Activated naive CD4-positive, alpha-beta T cell treated with anti-CD3 and anti-CD28 coated beads for 36 hours (primary cell): ENCODE measurements at regions not wholly inside any gene's neighbourhood (a gene's known extent, or its start where the extent isn't known, plus 50 kb on each side); places are given as distances from the start of the nearest gene placed in this dataset.

Experiments
- CTCF ChIA-PET: fragments of 350-600 bp; sonication (Branson Sonifier 250); formaldehyde crosslinking; loops from one replicate; lab custom pipeline; 2021; ENCODE audit warnings: antibody characterized with exemption; lab: Charles Lee
- DNase-seq: peaks from one replicate; pipeline ENCODE4 v3.0.0-alpha.2; 2020
- H3K27ac Mint-ChIP-seq: one replicate; pipeline ENCODE4 v1.8.0; 2021; ENCODE audit warnings: mild to moderate bottlenecking, mixed read lengths
- H3K27me3 Mint-ChIP-seq: one replicate; pipeline ENCODE4 v1.8.0; 2021; ENCODE audit warnings: low read depth, mixed read lengths
- H3K36me3 Mint-ChIP-seq: one replicate; pipeline ENCODE4 v1.8.0; 2021; ENCODE audit warnings: low read depth, mixed read lengths
- H3K4me1 Mint-ChIP-seq: one replicate; pipeline ENCODE4 v1.8.0; 2021; ENCODE audit warnings: low read depth, mixed read lengths
- H3K4me3 Mint-ChIP-seq: one replicate; pipeline ENCODE4 v1.8.0; 2021; ENCODE audit warnings: mild to moderate bottlenecking, moderate library complexity, mixed read lengths
- H3K9me3 Mint-ChIP-seq: one replicate; pipeline ENCODE4 v1.8.0; 2021; ENCODE audit warnings: mixed read lengths
- intact Hi-C: fragments of 100-400 bp; cut with micrococcal nuclease; formaldehyde crosslinking; loops from one replicate; pipeline ENCODE4 v1.15.1; 2023

DNA sequence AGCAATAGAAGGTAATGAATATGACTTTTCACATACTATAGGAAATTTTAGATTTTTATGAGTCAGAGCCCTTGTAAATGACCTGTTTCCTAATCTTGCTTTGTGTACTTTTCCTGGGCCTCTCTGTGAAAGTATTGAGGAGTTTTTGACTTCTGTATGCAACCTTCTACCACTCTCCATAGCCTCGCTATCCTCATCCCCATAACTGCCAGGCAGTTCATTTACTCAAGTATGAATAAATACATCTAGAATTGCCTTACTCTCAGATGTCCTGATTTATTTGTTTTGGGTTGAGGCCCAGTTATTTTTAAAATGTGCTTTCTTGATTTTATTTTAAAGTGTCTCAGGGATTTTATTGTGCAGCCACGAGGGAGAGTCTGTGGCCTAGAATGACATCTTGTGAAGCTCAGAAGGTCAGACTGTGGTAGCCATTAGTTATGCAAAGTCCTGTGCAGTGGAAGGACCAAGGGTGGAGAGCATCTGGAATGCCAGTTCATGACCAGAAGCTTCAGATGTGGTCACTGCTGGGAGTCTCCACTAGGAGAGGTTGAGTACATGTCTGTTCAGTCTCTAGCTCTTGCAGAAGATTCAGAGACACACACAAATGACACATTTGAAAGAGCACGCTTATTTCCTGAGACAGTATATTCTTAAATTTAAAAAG, 346.2 kb upstream of the IMPG1 start:
- H3K9me3 Mint-ChIP-seq = no peaks in the 10 kb centered on the region
- H3K27me3 Mint-ChIP-seq = no peaks in the 10 kb centered on the region
- no peak for DNase-seq
- H3K4me1 Mint-ChIP-seq = no peaks in the 10 kb centered on the region
- H3K27ac Mint-ChIP-seq = no peak overlapping the region
- H3K4me3 Mint-ChIP-seq = no peak overlapping the region
- CTCF ChIA-PET = interaction anchor here (0.7 kb wide), 1 partner anchor 60 kb away, joined by 3 read pairs; no protein-coding TSS in a partner anchor
- intact Hi-C loops = no loop called here
- H3K36me3 Mint-ChIP-seq = no peaks in the 10 kb centered on the region

DNA sequence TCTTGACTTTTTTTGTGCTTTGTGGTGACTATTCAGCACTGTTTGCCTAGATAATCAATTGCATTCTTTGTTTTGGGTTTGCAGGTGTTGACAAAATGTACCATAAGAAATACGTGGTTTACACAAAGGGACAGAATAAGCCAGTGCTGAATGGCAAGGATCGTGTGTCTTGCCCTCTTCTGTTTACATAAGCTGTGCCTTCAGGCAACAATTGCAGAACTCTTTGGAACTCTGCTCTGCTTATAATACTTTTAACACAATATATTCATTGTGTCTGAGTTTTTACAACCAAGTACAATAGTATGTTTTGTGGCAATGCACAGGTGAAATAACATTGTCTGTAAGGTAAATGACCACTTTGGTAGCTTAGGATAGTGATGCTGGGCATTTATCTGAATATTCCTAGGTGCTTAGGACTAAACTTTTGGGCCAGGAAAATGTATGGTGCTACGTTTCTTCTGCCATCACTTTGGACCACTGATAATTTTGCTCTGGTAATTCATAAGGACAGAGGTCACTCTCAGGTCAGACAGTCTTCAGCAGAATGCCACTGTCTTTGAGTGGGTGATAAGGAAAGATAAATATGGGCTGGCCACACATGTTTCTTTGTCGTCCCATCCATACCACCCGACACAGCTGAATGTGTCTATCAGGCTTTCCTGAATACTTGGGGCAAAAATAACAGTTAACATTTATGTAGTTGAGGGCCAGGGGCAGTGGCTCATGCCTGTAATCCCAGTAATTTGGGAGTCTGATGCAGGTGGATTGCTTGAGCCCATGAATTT, 344.6 kb upstream of the IMPG1 start:
- intact Hi-C loops = no loop called here
- CTCF ChIA-PET = no interaction called here

GRCh38 chr6:76403064-76403463, 330.6 kb upstream of the IMPG1 start:
- no peaks in the 10 kb centered on the region for H3K27me3 Mint-ChIP-seq
- CTCF ChIA-PET = no interaction called here
- no peaks in the 10 kb centered on the region for H3K36me3 Mint-ChIP-seq
- intact Hi-C loops = no loop called here
- H3K9me3 Mint-ChIP-seq = peaks cover 5% of the 10 kb centered on the region
- H3K4me1 Mint-ChIP-seq = no peaks in the 10 kb centered on the region
- no peak for DNase-seq
- no peak overlapping the region for H3K4me3 Mint-ChIP-seq
- no peak overlapping the region for H3K27ac Mint-ChIP-seq

More for the DNA sequence above, 344.6 kb upstream of the IMPG1 start:
- H3K4me1 Mint-ChIP-seq = no peaks in the 10 kb centered on the region
- no peaks in the 10 kb centered on the region for H3K36me3 Mint-ChIP-seq
- no peak overlapping the region for H3K27ac Mint-ChIP-seq
- no peaks in the 10 kb centered on the region for H3K27me3 Mint-ChIP-seq
- no peak for DNase-seq
- no peaks in the 10 kb centered on the region for H3K9me3 Mint-ChIP-seq
- H3K4me3 Mint-ChIP-seq = no peak overlapping the region

DNA sequence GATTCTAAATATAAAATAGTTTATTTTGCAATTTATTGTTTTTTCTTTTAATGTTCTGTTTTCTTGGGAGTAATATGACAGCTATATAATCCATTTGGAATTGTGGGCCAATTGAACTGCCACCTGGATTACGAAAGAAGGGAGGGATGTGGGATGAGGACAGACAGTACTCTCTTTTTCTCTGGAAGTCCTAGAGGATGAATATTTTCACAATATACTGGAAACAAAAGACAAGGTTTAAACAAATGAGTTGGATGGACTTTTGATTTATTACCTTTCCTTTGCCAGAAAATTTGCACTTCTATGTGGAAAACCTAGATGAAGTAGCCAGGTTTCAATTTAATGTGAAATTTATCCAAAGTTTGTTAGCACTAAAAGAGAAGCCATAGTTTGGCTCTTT, 325.5 kb upstream of the IMPG1 start:
- H3K36me3 Mint-ChIP-seq = no peaks in the 10 kb centered on the region
- H3K4me1 Mint-ChIP-seq = no peaks in the 10 kb centered on the region
- DNase-seq = no peak
- intact Hi-C loops = no loop called here
- H3K27me3 Mint-ChIP-seq = no peaks in the 10 kb centered on the region
- H3K27ac Mint-ChIP-seq = no peak overlapping the region
- no peak overlapping the region for H3K4me3 Mint-ChIP-seq
- H3K9me3 Mint-ChIP-seq = peaks cover 7% of the 10 kb centered on the region
- CTCF ChIA-PET = no interaction called here

GRCh38 chr6:76382201-76382600, 309.7 kb upstream of the IMPG1 start:
- Mint-ChIP-seq H3K4me3 (no peak overlapping the region), H3K27me3 (no peaks in the 10 kb centered on the region), H3K27ac (no peak overlapping the region), H3K36me3 (no peaks in the 10 kb centered on the region), H3K9me3 (peaks cover 19% of the 10 kb centered on the region), H3K4me1 (no peaks in the 10 kb centered on the region)
- intact Hi-C loops = no loop called here
- no peak for DNase-seq
- CTCF ChIA-PET = no interaction called here

GRCh38 chr6:76381612-76382011, 309.1 kb upstream of the IMPG1 start:
- intact Hi-C loops = no loop called here
- CTCF ChIA-PET = no interaction called here
- no peaks in the 10 kb centered on the region for H3K36me3 Mint-ChIP-seq
- H3K4me1 Mint-ChIP-seq = no peaks in the 10 kb centered on the region
- H3K9me3 Mint-ChIP-seq = peaks cover 24% of the 10 kb centered on the region
- H3K4me3 Mint-ChIP-seq = no peak overlapping the region
- H3K27ac Mint-ChIP-seq = no peak overlapping the region
- no peak for DNase-seq
- H3K27me3 Mint-ChIP-seq = no peaks in the 10 kb centered on the region

DNA sequence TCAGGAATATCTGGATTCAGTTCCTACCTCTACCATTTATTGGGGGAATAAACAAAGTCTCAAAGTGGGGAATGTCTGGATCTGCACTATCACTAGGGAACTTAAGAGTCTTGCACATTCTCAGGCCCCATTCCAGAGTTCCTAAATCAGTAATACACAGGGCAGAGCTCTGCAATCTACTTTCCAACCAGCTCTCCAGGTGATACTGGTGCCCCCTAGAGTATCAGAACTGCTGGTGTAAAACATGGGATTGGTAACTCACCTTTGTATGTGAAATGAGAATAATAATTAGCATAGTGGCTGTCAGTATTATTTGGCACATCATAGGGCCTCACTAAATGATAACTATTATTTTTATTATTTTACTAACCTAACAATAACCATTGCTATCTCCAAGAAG, 278.8 kb upstream of the IMPG1 start:
- CTCF ChIA-PET = no interaction called here
- DNase-seq = no peak
- no peaks in the 10 kb centered on the region for H3K36me3 Mint-ChIP-seq
- intact Hi-C loops = no loop called here
- no peaks in the 10 kb centered on the region for H3K27me3 Mint-ChIP-seq
- peaks cover 2% of the 10 kb centered on the region for H3K9me3 Mint-ChIP-seq
- no peaks in the 10 kb centered on the region for H3K4me1 Mint-ChIP-seq
- no peak overlapping the region for H3K27ac Mint-ChIP-seq
- H3K4me3 Mint-ChIP-seq = no peak overlapping the region

DNA sequence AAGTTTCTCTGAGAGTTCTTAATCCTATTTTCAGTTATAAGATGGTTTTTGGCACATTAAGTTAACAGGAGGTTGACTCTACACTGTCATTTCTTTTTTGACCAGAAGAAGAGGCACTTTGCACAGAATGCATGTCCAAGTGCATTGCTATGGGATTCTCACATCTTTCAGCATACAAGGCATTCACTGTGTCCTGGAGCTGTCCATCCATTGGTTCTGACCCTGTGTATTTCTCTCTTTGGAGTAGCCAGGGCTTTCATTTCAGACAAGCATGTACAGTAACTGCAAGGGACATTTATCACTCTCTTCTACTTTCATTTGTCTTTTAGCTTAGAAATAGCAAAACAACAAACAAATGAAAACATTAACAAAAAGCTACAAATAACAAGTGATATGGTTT, 275.1 kb upstream of the IMPG1 start:
- CTCF ChIA-PET = no interaction called here
- intact Hi-C loops = no loop called here
- peaks cover 4% of the 10 kb centered on the region for H3K9me3 Mint-ChIP-seq
- H3K4me3 Mint-ChIP-seq = no peak overlapping the region
- DNase-seq = no peak
- H3K27ac Mint-ChIP-seq = no peak overlapping the region
- H3K4me1 Mint-ChIP-seq = no peaks in the 10 kb centered on the region
- no peaks in the 10 kb centered on the region for H3K27me3 Mint-ChIP-seq
- no peaks in the 10 kb centered on the region for H3K36me3 Mint-ChIP-seq

DNA sequence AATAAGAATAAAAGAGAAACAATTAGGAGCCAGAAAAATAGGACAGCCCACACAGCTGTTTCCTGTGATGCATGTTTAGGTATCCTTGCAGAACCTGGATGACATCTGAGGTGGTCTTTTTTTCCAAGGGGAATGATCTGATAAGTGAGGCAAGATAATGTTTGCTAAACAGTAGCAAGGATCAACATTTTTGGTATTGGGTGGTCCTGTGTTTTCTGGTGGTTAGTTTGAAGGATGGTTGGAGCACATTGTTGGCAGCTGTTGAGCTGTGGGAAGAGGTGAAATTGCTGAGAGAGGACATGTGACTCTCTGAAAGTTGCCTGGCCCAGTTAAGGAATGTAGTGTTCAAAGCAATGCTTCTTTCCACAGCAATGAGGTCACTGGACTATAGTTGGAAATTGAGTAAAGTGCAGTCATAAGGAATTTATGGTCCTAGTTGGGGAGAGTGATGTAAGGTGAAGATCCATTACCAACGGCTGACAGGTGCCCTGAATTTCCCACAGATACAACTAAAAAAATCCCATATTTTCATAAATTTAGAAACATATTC, 270.2 kb upstream of the IMPG1 start:
- H3K4me3 Mint-ChIP-seq = no peak overlapping the region
- CTCF ChIA-PET = no interaction called here

DNA sequence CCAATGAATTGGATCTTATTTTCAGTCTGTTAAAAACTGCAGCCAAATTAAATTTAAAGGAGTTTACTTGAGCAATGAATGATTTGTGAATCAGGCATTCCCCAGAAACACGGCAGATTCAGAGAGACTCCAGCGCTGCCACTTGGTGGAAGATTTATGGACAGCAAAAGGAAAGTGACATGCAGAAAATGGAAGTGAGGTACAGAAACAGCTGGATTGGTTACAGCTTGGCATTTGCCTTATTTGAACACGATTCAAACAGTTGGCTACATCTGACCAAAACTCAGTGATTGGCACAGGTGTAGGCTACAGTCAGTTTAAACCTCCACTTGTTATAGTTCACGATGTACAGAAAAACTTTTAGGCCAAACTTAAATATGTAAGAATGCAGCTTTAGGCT, 257.6 kb upstream of the IMPG1 start:
- Mint-ChIP-seq H3K27ac (no peak overlapping the region), H3K36me3 (no peaks in the 10 kb centered on the region), H3K27me3 (no peaks in the 10 kb centered on the region), H3K4me1 (no peaks in the 10 kb centered on the region), H3K4me3 (no peak overlapping the region), H3K9me3 (peaks cover 10% of the 10 kb centered on the region)
- CTCF ChIA-PET = no interaction called here
- intact Hi-C loops = no loop called here
- no peak for DNase-seq

More for the DNA sequence above, 270.2 kb upstream of the IMPG1 start:
- intact Hi-C loops = no loop called here
- H3K27me3 Mint-ChIP-seq = no peaks in the 10 kb centered on the region
- DNase-seq = no peak
- no peaks in the 10 kb centered on the region for H3K4me1 Mint-ChIP-seq
- H3K27ac Mint-ChIP-seq = no peak overlapping the region
- H3K36me3 Mint-ChIP-seq = no peaks in the 10 kb centered on the region
- H3K9me3 Mint-ChIP-seq = peaks cover 12% of the 10 kb centered on the region

- CTCF ChIA-PET = no interaction called here
These were observed 254.4 kb upstream of the IMPG1 start for GRCh38 chr6:76326871-76327270.

More at GRCh38 chr6:76326871-76327270, 254.4 kb upstream of the IMPG1 start:
- intact Hi-C loops = no loop called here
- DNase-seq = no peak
- no peak overlapping the region for H3K4me3 Mint-ChIP-seq
- no peaks in the 10 kb centered on the region for H3K36me3 Mint-ChIP-seq
- no peaks in the 10 kb centered on the region for H3K4me1 Mint-ChIP-seq
- H3K9me3 Mint-ChIP-seq = peaks cover 9% of the 10 kb centered on the region
- no peak overlapping the region for H3K27ac Mint-ChIP-seq
- no peaks in the 10 kb centered on the region for H3K27me3 Mint-ChIP-seq
